GM21529 (cell line): ENCODE measurements at regions not wholly inside any gene's neighbourhood (a gene's known extent, or its start where the extent isn't known, plus 50 kb on each side); places are given as distances from the start of the nearest gene placed in this dataset.

ENCODE experiments used
- ATAC-seq: cut with Tn5 transposase; IDR thresholded peaks from one replicate; pipeline ENCODE4 v1.9.1; 2021; ENCODE audit not compliant: unreplicated experiment

- ATAC-seq, result no peak
These were observed 53.5 kb upstream of the TIPARP start for GRCh38 chr3:156620901-156621300.

- peak; percentile 50 for ATAC-seq
These were observed 54.1 kb upstream of the TIPARP start for GRCh38 chr3:156620260-156620659.

GRCh38 chr3:156619376-156619775 lies 55.0 kb upstream of the TIPARP start:
- ATAC-seq, result no peak

GRCh38 chr3:156617781-156618180 lies 56.6 kb upstream of the TIPARP start:
- ATAC-seq, result no peak

DNA sequence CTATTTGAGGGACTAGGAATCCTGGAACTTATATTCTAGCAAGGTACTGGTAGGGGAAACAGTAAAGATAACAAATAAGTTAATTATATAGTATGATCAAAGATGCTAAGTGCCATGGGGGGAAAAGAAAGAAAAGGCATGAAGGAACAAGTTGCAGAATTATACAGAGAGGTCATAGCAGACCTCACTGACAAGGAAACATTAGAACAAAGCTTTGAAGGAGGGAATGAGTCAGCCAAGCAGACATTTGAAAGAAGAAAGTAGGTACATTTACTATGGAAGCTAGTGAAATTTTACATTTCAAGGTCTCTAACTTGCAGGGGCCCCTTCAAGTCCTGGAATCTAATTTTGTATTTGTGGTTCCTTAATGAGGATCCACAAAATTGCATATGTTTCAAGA lies 57.2 kb upstream of the TIPARP start:
- no peak for ATAC-seq

DNA sequence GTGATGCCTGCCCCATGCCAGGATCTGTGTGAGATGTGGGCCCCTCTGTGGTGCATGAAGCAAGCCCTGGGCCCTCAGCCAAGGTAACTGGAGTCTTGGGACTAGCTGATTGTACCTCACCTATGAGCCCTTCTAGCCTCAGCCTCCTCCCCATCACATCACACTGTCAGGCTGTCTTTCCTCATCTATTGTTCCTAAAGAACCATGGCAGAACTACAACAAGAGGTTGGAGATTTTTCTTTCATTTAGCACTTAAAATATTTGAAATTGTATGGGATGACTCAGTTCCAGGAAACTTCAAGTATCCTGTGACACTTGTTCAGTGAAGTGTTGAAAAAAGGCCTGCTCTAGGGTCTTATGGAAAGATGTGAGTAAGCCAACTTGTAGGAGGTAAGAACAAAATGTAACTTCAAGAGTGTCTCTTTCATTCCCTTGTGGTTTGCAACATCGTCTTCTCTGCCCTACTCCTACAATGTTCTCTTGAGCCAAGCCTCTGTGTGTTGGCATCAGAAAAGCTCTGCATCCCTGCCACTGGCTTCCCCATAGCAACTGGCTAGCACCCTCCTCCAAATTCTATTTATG lies 58.7 kb upstream of the TIPARP start:
- ATAC-seq, result no peak

DNA sequence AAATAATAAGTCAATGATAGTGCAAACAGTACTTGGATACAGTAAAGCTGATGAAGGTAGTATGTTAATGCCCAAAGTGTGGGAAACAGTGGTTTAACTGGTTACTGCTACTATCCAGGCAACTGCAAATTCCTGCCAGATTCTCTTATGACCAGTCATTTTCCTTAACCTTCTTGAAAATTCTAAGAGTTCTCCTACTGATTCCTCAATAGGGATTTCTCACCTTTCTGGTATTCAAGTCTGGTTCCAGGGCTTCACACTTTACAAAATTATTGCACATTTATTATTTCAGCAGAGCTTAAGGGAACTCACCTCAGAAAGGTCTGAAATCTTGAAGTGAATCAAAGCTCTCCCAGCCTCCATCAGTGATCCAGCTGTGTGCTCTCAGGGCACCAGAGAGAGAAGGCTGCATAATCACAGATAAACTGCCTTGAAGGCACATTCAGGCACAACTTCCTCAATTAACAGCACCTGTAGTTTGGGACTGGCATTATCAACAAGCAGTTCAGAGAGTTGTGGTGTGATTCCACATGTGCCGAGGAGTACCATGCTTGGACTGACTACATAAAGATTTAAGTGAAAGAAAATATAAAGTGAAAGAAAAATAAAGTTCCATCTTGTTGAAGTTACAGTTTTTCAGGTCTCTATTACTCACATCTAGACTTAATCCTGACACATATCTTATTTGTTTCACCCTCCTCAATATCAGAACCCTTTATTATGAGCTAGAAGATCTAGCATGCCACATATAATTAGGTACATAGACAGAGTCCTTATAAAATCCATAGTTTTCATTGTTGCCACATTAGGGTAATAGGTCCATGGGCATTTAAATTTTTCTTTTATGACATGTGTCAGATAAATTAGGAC lies 59.5 kb upstream of the TIPARP start:
- no peak for ATAC-seq

GRCh38 chr3:156612903-156613302 lies 58.0 kb upstream of the SSR3 start:
- no peak for ATAC-seq

GRCh38 chr3:156611870-156612494 lies 57.1 kb upstream of the SSR3 start:
- no peak for ATAC-seq

DNA sequence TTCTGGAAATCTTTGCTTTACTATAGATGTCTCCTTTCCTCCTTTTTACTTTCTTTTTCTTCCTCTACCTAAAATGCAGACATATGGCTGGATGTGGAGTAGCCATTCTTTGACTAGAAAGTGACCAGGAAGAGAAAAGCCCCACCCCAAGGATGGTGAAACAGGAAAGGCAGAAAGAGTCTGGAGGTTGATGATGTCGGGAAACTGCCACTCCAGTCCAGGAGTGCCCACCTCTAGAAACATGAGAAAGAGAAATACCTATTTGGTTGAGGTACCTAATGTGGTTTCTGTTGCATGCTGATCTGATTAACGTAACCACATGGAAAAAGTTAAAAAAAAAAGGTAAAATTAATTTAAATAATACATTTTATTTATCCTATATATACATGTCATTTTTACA lies 55.2 kb upstream of the SSR3 start:
- ATAC-seq, result no peak

- no peak for ATAC-seq
These were observed 54.6 kb upstream of the SSR3 start for GRCh38 chr3:156609546-156609945.

DNA sequence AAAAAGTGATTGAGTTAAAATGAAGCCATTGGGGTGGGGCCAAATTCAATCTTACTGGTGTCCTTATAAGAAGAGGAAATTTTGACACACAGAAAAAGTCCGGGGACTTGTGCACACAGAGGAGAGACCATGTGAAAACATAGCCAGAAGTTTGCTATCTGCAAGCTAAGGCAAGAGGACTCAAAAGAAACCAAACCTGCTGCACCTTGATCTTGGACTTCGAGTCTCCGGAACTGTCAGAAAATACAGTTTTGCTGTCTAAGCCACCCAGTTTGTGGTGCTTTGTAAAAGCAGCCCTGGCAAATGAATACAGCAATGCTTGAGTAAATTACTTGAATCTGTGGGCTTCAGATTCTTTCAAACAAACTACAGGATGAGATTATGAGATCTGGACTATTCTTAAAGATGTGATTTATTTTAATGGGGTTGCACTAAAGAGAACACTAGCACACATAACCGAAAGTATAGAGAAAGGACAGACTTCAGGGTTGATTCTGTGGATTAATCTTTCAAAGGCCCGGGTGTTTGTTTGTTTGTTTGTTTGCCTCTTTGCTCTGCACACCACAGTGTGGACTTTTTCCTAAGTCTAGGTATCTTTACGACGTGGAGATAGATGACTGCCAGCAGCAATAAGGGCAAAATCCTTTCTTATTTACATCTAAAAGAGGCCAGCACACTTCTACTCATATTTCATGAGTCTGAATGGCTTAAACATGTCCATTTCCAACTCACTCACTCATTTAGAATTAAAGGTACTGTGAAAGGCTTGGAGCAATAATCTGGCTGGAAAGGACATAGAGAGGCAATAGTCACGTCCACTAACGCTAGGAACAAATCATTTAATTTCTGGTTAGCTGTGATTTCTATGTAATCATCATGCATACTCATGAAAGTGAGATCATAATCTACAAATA lies 53.9 kb upstream of the SSR3 start:
- no peak for ATAC-seq

GRCh38 chr3:156606729-156607128 lies 51.8 kb upstream of the SSR3 start:
- peak; percentile 59 for ATAC-seq

DNA sequence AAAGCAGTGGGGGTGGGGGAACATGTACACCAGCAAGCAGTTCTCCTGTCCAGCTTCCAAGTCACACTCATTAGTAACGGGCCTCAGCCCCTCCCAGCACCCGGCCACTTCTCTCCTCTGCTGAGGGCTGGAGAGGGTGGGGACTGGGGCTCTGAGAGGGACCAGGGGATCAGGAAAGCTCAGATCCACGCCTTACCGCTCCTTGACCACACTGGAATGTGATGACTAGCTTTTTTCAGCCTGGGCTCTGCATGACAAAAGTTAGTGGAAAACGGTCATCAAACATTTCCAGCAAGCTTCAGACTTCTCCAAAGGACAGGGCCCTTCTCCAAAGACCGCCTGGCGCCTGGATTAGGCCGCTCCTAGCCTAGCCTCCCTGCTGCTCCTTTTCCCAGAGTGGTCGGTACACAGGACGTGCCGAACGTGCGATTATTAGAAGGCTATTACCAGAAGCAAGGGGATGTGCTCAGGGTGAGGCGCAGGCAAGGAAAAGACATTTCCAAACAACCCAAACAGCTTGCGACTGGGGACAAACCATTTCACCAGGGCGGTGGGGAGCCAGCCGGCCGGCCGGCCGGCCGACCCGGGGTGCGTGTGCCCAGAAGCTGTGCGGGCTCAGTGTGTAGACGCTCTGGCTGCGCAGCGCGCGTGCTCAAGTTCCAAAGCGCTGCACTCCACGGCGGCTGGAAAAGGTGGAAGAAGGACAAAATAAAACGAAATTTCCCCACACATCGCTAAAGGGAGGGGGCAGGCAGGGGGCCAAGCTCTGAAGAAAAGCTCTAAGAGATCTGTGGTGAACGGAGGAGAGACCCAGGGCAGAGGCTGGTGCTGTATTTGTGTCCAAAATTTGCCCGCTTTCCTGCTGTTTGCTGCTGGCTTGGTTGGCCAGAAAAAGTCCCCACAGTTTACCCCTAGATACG lies 51.0 kb upstream of the SSR3 start:
- no peak for ATAC-seq

GRCh38 chr3:156604642-156605144 lies 49.8 kb upstream of the SSR3 start:
- no peak for ATAC-seq
